GM12865 (cell line): ENCODE measurements at regions not wholly inside any gene's neighbourhood (a gene's known extent, or its start where the extent isn't known, plus 50 kb on each side); places are given as distances from the start of the nearest gene placed in this dataset.

Source experiments
- DNase-seq: peaks from one replicate; pipeline ENCODE4 v3.0.0; 2010; ENCODE audit warnings: low read depth
- H3K4me3 ChIP-seq: 2 replicates; pipeline ENCODE4 v1.5.1; 2011; ENCODE audit warnings: mild to moderate bottlenecking, low read depth, low read length, control low read depth
- TF ChIP-seq, protein P1 (sequence below): IDR thresholded peaks from 2 replicates; pipeline ENCODE4 v1.5.1; 2011; ENCODE audit warnings: low read length, control low read depth, low read depth, inconsistent platforms; ENCODE audit not compliant: insufficient read depth; ENCODE audit errors: missing control alignments

- TF ChIP-seq, protein P1, sequence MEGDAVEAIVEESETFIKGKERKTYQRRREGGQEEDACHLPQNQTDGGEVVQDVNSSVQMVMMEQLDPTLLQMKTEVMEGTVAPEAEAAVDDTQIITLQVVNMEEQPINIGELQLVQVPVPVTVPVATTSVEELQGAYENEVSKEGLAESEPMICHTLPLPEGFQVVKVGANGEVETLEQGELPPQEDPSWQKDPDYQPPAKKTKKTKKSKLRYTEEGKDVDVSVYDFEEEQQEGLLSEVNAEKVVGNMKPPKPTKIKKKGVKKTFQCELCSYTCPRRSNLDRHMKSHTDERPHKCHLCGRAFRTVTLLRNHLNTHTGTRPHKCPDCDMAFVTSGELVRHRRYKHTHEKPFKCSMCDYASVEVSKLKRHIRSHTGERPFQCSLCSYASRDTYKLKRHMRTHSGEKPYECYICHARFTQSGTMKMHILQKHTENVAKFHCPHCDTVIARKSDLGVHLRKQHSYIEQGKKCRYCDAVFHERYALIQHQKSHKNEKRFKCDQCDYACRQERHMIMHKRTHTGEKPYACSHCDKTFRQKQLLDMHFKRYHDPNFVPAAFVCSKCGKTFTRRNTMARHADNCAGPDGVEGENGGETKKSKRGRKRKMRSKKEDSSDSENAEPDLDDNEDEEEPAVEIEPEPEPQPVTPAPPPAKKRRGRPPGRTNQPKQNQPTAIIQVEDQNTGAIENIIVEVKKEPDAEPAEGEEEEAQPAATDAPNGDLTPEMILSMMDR = no peak
- no peak for DNase-seq
- no peak overlapping the region for H3K4me3 ChIP-seq
Observed at GRCh38 chr4:31379364-31379763, 659.2 kb downstream of the PCDH7 start.

DNA sequence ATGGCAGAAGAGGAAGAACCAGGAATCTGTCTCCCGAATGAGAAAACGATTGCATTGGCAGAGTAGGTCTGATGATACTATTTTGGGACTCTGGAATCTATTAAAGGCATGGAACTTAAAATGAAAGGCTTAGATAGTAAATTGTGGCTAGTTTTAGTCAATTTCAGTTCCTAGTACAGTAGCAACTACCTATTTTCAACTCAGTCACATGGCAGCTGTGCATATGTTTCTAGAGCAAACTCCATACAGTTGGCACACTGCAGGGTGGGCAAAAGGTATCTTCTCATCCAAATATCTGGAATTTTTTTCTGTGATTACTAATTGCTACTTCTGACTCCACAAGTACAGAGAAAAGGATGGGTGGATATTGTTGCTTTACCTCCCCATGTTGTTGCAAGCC is 663.6 kb downstream of the PCDH7 start:
- TF ChIP-seq, protein P1 = no peak

DNA sequence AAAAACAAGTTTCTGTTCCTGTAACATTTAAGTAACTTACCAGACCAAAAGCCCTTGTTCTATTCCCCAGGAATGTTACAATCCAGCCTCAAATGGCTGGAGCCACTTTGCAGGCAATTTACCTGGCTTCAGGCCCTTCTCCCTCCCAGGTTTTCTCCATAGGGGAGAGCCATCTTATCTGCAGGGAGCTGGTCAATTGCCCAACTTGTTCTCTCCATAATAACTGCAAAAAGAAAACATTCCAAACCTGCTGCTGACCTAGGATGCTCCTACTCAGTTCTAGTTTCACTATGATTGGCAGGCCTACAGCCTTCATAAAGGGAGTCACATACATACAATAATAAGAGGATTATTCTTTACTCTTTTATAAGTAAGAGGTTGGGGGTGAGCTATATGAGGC is 670.7 kb downstream of the PCDH7 start:
- TF ChIP-seq, protein P1 = no peak
- DNase-seq = no peak
- H3K4me3 ChIP-seq = no peak overlapping the region

More for the DNA sequence above, 663.6 kb downstream of the PCDH7 start:
- H3K4me3 ChIP-seq = no peak overlapping the region
- no peak for DNase-seq

DNA sequence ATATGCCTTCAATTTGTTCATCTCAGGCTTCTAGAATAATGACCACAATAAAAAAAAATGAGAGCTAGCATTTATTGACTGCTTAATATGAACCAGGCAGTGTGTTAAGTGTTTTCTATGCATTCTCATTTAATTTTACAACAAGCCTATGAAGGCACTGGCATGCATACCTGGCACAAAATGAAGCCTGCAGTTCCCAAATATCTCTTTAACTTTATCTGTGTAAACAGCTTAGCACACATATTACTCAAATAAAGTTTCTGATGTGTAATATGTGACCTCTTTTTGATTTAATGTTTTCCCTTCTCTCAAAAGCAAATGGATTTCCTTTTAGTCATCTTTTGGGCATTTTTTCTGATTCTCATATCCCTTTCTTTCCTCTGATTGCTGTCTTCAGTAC is 671.8 kb downstream of the PCDH7 start:
- DNase-seq = no peak
- no peak overlapping the region for H3K4me3 ChIP-seq
- TF ChIP-seq, protein P1 = no peak

- TF ChIP-seq, protein P1 = no peak
- no peak overlapping the region for H3K4me3 ChIP-seq
- DNase-seq = no peak
Observed at GRCh38 chr4:31392923-31393322, 672.8 kb downstream of the PCDH7 start.

- TF ChIP-seq, protein P1 = no peak
- no peak overlapping the region for H3K4me3 ChIP-seq
- no peak for DNase-seq
Observed at GRCh38 chr4:31408121-31408520, 688.0 kb downstream of the PCDH7 start.

DNA sequence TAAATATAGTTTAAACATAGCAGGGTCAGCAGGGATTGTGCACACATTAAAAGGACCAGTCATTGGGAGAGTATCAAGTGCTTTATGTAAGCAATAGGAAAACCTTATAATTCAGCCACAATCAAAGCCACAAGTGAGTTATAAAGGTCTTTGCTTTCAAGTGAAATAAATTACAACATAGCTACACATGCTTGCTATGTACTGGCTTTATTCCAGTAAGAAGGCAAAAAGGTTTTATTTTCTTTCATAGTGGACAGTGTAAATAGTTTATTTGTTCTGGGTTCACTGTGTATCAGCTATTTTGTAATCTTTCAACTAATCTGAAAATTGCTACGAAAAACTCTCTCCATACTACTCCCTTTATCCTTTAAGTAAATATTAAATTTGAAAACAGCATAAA is 691.4 kb downstream of the PCDH7 start:
- no peak overlapping the region for H3K4me3 ChIP-seq
- TF ChIP-seq, protein P1 = no peak
- no peak for DNase-seq
